K562 (cell line): ENCODE measurements at regions not wholly inside any gene's neighbourhood (a gene's known extent, or its start where the extent isn't known, plus 50 kb on each side); places are given as distances from the start of the nearest gene placed in this dataset.

ENCODE experiments used
- CC2D1A ChIP-seq: fragments of 450-650 bp; IDR thresholded peaks from 2 replicates; pipeline ENCODE4 v1.6.1; 2017; ENCODE audit warnings: mild to moderate bottlenecking
- CREB1 ChIP-seq, 2 experiments: sonication (generic) in 1 of 2; formaldehyde crosslinking in 1 of 2; IDR thresholded peaks; 2 replicates each; pipeline versions ENCODE4 v1.6.1 to v1.8.0; 2012 to 2022; ENCODE audit warnings: inconsistent platforms in 1 of 2, mild to moderate bottlenecking in 1 of 2, missing genetic modification reagents in 1 of 2, moderate library complexity in 1 of 2
- FOSL1 ChIP-seq: fragments of 200-800 bp; sonication (Bioruptor generic); conservative IDR thresholded peaks from 2 replicates; pipeline ENCODE4 v1.6.1; 2016; ENCODE audit warnings: missing genetic modification characterization, missing compliant biosample characterization
- HMGN3 ChIP-seq: IDR thresholded peaks from 2 replicates; pipeline ENCODE4 v1.6.1; 2011; ENCODE audit warnings: borderline replicate concordance, low read depth, mild to moderate bottlenecking, mixed read lengths, low read length; ENCODE audit not compliant: insufficient read length; ENCODE audit errors: extremely low read depth
- KAT7 ChIP-seq: sonication (generic); formaldehyde crosslinking; IDR thresholded peaks from 2 replicates; pipeline ENCODE4 v1.8.0; 2022; ENCODE audit warnings: missing genetic modification reagents, mild to moderate bottlenecking, borderline replicate concordance
- KHSRP ChIP-seq: fragments of 450-650 bp; IDR thresholded peaks from 2 replicates; pipeline ENCODE4 v1.6.1; 2017
- MBD2 ChIP-seq: sonication (generic); IDR thresholded peaks from 2 replicates; pipeline ENCODE4 v1.6.1; 2016; ENCODE audit warnings: low read depth, borderline replicate concordance
- MLX ChIP-seq, 2 experiments: fragments of 450-650 bp in 1 of 2; sonication (generic) in 1 of 2; formaldehyde crosslinking; conservative IDR thresholded peaks; 2 replicates each; pipeline versions ENCODE4 v1.4.0 to v1.8.1; 2020 to 2022; ENCODE audit warnings: mild to moderate bottlenecking in 1 of 2, missing genetic modification reagents in 1 of 2
- MNT ChIP-seq, 2 experiments: fragments of 450-650 bp; conservative IDR thresholded peaks; 2 replicates each; pipeline ENCODE4 v1.6.1; 2017; ENCODE audit warnings: mild to moderate bottlenecking in 2 of 2, moderate library complexity in 2 of 2
- MTA2 ChIP-seq: fragments of 450-650 bp; IDR thresholded peaks from 2 replicates; pipeline ENCODE4 v1.6.1; 2016; ENCODE audit warnings: low read depth
- MTA3 ChIP-seq: fragments of 450-650 bp; formaldehyde crosslinking; IDR thresholded peaks from 2 replicates; pipeline ENCODE4 v1.6.1; 2017; ENCODE audit warnings: mild to moderate bottlenecking, borderline replicate concordance
- MYBL2 ChIP-seq, 2 experiments: fragments of 450-650 bp in 1 of 2; sonication (generic) in 1 of 2; formaldehyde crosslinking in 1 of 2; IDR thresholded peaks; 2 replicates each; pipeline versions ENCODE4 v1.6.1 to v1.8.1; 2017 to 2022; ENCODE audit warnings: borderline replicate concordance in 1 of 2, inconsistent platforms in 1 of 2, low read depth in 1 of 2, mild to moderate bottlenecking in 1 of 2, missing genetic modification reagents in 1 of 2, moderate library complexity in 1 of 2
- PATZ1 ChIP-seq: fragments of 250-450 bp; sonication (Bioruptor Pico); IDR thresholded peaks from 2 replicates; pipeline ENCODE4 v1.5.0; 2020; ENCODE audit warnings: mild to moderate bottlenecking, borderline replicate concordance
- SAP30 ChIP-seq: fragments of 200-600 bp; sonication (generic); IDR thresholded peaks from 2 replicates; pipeline ENCODE4 v1.6.1; 2012; ENCODE audit warnings: borderline replicate concordance, low read depth, mild to moderate bottlenecking, moderate library complexity, low read length, control low read depth, inconsistent platforms; ENCODE audit not compliant: insufficient read depth, poor library complexity, severe bottlenecking
- SMARCA4 ChIP-seq: fragments of 450-650 bp; IDR thresholded peaks from 2 replicates; pipeline ENCODE4 v1.6.1; 2016
- STAT5A ChIP-seq: IDR thresholded peaks from 2 replicates; pipeline ENCODE4 v1.6.1; 2012; ENCODE audit warnings: low read length, inconsistent platforms, borderline replicate concordance
- TFAP4 ChIP-seq: sonication (generic); formaldehyde crosslinking; IDR thresholded peaks from 2 replicates; pipeline ENCODE4 v1.8.0; 2022; ENCODE audit warnings: missing genetic modification reagents, mild to moderate bottlenecking, moderate library complexity, borderline replicate concordance
- ZEB2 ChIP-seq: fragments of 450-650 bp; IDR thresholded peaks from 2 replicates; pipeline ENCODE4 v1.6.1; 2016
- ZNF134 ChIP-seq: fragments of 250-450 bp; sonication (Bioruptor Pico); conservative IDR thresholded peaks from 2 replicates; pipeline ENCODE4 v1.4.0; 2020
- ZNF324 ChIP-seq: fragments of 250-450 bp; sonication (Bioruptor Pico); IDR thresholded peaks from 2 replicates; pipeline ENCODE4 v1.4.0; 2020; ENCODE audit warnings: mild to moderate bottlenecking
- ZNF57 ChIP-seq: fragments of 450-650 bp; formaldehyde crosslinking; IDR thresholded peaks from 2 replicates; pipeline ENCODE4 v1.4.0; 2020; ENCODE audit warnings: mild to moderate bottlenecking, moderate library complexity
- ZSCAN32 ChIP-seq: fragments of 450-650 bp; formaldehyde crosslinking; IDR thresholded peaks from 2 replicates; pipeline ENCODE4 v1.4.0; 2020; ENCODE audit warnings: mild to moderate bottlenecking, moderate library complexity

GRCh38 chr7:159198016-159198724 lies 53.5 kb upstream of the VIPR2 start (continued):
- TF ChIP-seq MTA2 (no peak), HMGN3 (no peak), ZEB2 (no peak), KHSRP (no peak), ZNF324 (CRISPR knock-in tag) (no peak), SMARCA4 (no peak), SAP30 (no peak), FOSL1 (tag) (no peak), CREB1 (IDR thresholded peaks at IDR 0.05) (no peak), CREB1 (CRISPR knock-in tag; IDR thresholded peaks at IDR 0.05) (no peak; the same call in 1 of the 2 replicates), MBD2 (no peak), MTA3 (no peak), MYBL2 (IDR thresholded peaks at IDR 0.05; ENCODE audit: low read depth) (no peak), MYBL2 (CRISPR knock-in tag; IDR thresholded peaks at IDR 0.05; ENCODE audit: borderline replicate concordance) (no peak), ZNF57 (CRISPR knock-in tag) (0 out of 2 replicates have a peak, but pooled peaks have one; percentile 20), PATZ1 (CRISPR knock-in tag) (no peak), MNT (conservative IDR thresholded peaks at IDR 0.05) (no peak), MLX (CRISPR knock-in tag; conservative IDR thresholded peaks at IDR 0.05) (no peak), ZNF134 (CRISPR knock-in tag) (0 out of 2 replicates have a peak, but pooled peaks have one; percentile 26), ZSCAN32 (CRISPR knock-in tag) (no peak), STAT5A (no peak), KAT7 (peak; percentile 9; the same call in 1 of the 2 replicates), TFAP4 (CRISPR knock-in tag) (no peak), CC2D1A (no peak)
